ENCODE measurements at regions not wholly inside any gene's neighbourhood (a gene's known extent, or its start where the extent isn't known, plus 50 kb on each side); places are given as distances from the start of the nearest gene placed in this dataset.
"Not testable (repeated sequence)": the region's sequence is repeated elsewhere in the genome, so short reads cannot be mapped to it uniquely, and the experiment has no call there.

DNA sequence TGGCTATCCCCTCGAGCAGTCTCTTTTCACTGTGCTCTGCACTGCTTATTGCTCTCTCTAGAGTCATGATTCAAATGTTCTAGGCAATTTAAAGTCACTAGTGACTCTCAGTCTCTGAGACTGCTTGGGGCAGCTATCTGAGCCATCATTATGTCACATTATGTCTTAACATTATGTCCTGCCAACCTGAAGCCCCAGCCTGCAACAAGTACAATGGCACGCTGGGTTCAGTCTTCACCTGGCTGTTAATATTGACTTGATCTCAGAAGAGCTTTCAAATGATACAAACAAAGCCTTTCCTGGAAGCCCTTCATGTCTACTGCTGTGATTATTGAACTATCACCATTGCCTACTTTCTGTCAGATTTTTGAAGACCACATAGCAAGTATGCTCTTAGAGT, 128.1 kb upstream of the GRM7 start:
- no peak for DNase-seq (ENCODE audit: low read depth in 4 of 4, low spot score in 1 of 4)

DNA sequence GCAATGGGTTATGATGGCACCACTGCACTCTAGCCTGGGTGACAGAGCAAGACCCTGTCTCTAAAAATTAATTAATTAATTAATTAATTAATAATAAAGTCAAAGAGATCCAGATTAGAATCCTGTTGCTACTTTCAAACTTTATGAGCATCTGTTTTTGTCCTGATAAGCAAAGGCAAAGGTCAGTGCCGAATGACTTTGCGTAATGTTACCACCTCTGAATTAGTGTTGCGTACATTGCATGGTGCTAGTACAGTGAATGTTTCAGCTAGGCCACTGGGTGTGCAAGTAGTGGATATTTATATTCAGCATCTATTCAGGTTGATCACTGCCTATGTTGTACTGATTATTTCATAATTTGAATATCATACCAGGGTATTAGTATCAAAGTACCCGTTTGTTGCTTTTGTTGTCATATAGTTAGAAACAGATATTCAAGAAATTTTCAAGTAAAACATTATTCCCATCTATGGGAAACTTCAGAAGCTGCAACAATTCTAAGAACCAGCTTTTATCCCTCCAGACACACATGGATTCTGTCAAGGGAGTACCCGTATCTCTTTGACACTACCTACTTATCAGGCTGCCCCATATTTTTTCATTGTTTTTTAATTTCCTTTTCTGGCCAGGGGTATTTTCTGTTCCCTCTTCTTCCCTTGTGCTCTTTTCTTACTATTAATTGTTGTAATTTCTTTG, 127.1 kb upstream of the GRM7 start:
- no peak for DNase-seq (ENCODE audit: low read depth in 4 of 4, low spot score in 1 of 4)

DNA sequence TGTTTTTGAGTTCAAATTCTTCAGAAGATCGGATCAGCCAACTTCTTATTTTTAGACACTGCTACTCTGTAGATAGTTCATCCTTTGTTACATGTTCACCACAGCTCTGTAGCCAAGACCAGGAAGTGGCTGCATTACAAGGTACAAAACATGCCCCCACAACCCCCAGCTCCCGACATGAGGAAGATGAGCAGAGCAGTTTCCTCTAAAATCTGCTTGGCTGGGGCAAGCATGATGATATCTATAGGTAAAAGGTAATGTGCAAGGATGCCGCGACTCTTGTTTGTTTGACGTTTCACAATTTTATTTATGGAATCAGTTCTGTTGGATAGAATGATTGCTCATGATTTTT, 126.5 kb upstream of the GRM7 start:
- DNase-seq (ENCODE audit: low read depth in 4 of 4, low spot score in 1 of 4) = no peak

DNA sequence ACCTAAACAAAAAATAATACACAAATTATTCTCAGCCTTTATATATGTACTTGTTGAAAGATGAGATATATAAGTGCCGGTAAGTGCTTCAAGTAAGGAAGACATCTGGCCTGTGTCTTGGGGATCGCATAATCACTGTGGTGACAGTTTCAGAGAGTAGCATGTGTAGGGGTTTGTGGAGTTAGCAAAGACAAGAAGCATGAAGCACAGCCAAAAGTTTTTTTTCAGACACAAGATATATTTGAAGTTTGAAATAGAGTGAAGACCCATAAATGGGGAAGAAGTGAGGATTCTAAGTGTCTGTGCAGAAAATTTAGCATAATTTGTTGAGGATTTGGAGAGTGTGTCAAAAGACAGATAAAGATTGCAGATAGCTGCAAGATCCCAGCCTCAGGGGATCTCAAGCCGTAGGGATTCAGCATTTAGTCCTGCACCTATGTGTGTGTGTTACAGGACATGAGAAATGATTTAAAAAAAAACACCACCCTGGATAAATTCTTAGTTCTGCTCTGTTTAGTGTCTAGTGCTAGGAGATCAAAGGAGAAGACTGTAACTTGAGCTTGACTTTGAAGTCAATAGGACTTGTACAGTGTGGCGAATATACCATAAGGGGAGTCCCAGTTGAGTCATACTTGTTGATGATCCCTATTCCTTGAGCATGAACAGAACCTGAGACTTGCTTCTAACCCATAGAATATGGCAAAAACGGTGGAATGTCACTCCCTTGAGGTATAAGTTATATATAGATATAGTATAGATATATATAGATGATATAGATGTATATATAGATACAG, 123.9 kb upstream of the GRM7 start:
- no peak for DNase-seq (ENCODE audit: low read depth in 4 of 4, low spot score in 1 of 4)

DNA sequence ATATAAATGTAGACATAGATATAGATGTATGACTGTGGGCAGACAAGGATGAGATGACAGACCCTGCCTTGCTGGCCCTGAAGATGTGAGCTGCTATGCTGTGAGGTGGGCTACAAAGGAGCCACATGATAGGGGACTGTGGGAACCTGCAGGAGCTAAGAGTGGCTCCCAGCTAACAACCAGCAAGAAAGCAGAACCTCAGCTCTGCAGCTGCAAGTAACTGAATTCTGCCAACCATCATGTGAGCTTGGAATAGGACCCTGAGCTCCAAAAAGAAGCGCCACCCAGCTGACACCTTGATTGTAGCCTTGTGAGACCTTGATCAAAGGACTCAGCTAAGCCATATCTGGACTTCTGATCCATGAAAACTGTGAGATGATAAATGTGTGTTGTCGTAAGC, 123.3 kb upstream of the GRM7 start:
- no peak for DNase-seq (ENCODE audit: low read depth in 4 of 4, low spot score in 1 of 4)

DNA sequence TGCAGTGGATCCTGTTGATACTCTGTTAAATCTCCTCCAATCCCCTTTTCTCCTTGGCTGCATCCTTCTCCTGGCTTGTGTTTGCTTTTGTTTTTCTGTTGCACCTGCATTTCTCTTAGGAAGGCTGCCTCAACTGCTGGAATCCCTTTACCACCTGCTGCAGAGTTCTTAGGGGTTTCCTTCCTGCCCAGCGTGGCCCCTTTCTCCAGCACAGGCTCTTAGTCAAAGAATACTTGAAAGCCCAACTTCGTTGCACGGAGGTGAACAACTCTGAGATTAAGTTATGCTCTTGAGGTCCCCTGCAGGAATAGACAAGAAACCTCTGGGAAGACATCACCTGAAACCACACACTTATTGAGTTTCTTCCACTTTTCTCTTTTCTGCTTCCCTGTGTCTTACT, 121.6 kb upstream of the GRM7 start:
- no peak for DNase-seq (ENCODE audit: low read depth in 4 of 4, low spot score in 1 of 4)

DNA sequence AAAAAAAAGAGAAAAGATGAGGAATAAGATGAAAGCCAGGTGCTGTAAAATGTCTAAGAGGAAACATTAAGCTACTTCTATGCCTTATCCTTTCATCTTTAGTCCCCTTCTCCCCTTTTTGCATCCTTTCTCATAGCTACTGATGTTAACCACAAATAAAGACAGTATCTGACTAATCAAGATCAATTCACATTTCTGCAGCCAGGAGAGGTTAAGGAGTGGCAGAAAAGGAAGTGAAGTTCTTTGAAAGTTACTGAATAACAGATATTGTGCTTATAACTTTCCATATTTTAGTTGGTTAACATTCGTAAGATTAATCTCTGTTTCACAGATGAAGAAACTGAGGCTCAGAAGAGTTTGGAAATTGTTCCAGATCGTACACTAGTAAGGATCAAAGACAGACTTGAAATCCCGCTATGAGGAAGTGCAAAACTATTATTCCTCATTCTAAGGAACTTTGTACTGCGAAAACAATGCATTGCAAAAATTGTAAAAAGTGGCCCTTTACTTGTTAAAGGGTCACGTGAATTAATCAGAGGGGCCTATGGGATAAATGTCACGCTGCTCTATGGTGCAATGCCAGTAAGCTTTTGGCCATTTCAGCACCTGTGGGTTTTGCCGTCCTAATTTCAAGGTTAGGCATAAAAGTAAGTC, 117.7 kb upstream of the GRM7 start:
- no peak for DNase-seq (ENCODE audit: low read depth in 4 of 4, low spot score in 1 of 4)

DNA sequence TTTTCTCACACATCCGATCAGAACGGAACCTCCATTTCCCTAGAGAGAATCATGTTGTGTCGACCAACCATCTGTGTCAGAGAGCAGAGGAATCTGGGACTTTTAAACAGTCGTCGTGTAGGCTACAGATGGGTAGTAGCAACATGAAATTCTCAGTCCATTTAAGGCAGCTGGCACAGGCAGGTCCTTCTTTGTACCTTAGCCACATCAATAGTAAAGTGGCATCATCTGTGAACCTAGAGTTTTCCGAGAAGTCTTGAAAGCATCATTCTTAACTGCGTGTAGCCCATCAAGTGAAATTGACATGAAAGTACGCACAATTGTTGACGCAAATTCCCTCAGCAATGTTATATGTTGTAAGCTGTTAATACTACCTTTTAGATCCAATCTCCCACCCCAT, 114.5 kb upstream of the GRM7 start:
- DNase-seq (ENCODE audit: low read depth in 4 of 4, low spot score in 1 of 4) = no peak

DNA sequence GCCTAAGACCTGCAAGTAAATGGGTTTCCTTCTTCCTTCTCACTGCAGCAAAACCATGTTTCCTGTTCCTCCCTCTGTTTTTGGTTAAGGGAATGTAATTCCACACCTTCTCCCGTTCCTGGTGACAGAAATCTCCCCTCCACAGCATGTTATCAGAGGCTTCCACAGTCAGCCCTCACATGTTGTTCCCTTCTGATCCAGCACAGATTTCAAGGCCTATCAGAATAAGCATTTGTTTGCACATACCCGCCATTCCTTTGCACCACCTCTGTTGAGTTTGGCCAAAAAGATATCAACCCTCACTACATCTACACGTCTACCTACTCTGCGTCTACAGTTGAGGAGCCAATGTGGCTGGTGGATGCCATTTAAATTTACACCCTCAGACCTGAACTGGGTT, 113.9 kb upstream of the GRM7 start:
- no peak for DNase-seq (ENCODE audit: low read depth in 4 of 4, low spot score in 1 of 4)

DNA sequence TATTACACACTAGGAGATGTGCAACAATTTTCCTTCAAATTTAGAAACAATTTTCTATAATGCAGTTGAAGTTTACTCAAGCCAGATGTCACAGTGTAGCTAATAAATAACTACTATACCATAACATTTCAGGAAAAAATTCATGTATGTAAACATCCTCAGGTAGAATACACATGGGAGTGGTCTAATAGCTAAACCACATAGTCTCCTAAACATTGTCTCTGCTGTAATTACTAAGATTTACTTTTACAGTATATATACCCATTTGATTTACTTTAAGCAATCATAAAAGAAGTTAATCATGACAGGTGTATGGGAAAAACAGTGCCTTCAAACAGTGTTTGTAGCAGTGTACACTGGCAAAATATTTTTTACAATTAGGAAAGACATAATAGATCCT, 110.1 kb upstream of the GRM7 start:
- DNase-seq (ENCODE audit: low read depth in 4 of 4, low spot score in 1 of 4) = no peak

DNA sequence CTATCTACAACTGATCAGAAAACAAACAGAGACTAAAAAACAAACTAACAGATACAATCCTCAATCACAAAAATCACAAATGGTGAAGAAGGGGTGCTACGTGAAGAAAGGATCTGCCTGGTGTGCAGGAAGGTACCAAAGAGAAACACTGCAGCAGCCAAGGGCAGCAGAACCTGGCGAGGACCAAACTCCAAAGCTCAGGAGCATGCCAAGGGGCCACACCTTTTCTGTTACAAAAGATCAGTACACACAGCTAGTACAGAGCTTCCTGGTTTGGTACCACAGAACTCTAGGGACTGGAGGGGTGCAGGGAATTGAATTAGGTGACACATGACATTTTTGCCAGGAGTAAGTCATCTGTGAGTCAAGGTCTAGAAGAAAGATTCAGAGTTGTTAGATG, 107.4 kb upstream of the GRM7 start:
- DNase-seq (ENCODE audit: low read depth in 4 of 4, low spot score in 1 of 4) = no peak

DNA sequence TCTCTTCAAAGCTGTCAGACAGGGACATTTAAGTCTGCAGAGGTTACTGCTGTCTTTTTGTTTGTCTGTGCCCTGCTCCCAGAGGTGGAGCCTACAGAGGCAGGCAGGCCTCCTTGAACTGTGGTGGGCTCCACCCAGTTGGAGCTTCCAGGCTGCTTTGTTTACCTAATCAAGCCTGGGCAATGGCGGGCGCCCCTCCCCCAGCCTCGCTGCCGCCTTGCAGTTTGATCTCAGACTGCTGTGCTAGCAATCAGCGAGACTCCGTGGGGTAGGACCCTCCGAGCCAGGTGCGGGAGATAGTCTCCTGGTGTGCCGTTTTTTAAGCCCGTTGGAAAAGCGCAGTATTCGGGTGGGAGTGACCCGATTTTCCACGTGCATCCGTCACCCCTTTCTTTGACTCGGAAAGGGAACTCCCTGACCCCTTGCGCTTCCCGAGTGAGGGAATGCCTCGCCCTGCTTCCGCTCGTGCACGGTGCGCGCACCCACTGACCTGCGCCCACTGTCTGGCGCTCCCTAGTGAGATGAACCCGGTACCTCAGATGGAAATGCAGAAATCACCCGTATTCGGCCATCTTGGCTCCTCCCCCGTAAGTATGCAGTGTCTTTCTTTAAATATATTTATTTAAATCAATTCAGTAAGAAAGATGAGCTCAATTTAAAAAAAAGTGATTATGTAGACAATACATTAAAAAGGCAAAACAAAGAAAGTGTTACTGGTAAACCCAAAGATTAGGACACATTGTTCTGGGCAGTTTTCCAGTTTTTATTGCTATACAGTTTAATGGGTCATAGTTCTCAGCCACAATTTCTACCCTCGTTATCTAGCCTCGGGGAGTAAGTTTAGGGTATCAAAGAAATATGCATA, 91.2 kb upstream of the GRM7 start:
- not testable (repeated sequence) for DNase-seq (ENCODE audit: low read depth in 4 of 4, low spot score in 1 of 4)

DNA sequence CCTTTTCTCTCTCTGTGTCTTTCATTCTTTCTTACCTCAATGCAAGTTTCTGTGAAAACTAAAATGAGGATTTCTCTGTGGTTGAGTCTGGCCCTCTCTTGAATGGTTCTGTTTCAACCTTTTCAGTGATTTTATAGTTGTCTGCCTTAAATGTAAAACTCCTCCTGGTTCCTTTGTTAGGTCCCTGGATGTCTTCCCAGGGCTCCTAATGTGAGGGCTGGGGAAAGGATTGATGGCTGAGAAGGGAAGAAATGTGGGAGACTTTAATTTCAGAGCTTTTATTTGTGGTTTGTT, 90.6 kb upstream of the GRM7 start:
- no peak for DNase-seq (ENCODE audit: low read depth in 4 of 4, low spot score in 1 of 4)

DNA sequence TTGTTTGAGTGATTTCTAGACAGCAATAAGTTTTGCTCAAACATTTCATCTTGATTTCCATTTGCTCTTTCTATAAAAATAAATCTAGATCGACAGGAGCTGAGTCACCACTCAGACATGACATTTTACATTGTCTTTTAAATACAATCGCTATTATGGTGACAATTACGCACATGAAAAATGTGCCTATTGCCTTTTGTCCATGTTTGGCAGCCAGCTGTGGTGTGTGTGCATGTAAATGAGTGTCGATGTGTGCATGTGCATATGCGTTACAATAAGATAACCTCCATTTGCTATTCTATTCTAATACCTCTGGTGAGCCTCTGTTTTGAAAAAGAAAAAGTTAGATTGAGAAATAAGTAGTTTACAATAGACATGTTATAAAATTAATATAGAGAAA, 89.7 kb upstream of the GRM7 start:
- DNase-seq (ENCODE audit: low read depth in 4 of 4, low spot score in 1 of 4) = no peak

DNA sequence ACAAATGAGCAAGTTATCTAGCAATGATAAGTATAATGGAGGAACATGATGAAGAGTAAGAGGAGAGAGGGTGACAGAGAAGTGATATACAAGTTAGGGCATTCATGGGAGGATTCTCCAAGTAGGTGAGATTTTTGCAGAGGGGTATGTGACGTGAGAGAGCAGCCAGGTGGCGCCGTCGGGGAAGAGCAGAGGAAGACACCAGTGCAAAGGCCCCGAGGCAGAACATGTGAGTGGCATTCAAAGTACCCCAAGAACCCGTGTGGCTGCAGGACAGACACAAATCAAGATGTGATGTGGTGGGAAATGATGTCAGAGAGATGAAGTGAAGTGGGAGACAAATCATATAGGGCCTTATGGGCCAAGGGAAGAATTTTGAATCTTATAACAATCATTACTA, 81.8 kb upstream of the GRM7 start:
- DNase-seq (ENCODE audit: low read depth in 4 of 4, low spot score in 1 of 4) = no peak

DNA sequence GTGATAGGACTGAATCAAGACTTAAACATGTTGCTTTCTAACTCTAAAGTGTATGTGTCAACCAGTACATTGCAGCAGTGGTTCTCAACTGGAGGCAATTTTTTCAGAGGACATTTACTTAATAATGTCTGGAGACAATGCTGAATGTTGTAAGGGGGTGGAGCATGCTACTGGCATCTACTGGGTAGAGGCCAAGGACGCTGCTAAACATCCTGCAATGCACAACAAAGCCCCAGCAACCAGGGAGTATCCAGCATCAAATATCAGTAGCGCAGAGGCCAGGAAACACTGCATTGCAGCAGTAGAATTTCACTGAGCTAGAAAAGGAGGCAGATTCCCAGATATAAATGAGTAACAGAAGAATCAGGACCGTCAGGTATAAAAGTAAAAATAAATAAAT, 79.8 kb upstream of the GRM7 start:
- DNase-seq (ENCODE audit: low read depth in 4 of 4, low spot score in 1 of 4) = no peak

DNA sequence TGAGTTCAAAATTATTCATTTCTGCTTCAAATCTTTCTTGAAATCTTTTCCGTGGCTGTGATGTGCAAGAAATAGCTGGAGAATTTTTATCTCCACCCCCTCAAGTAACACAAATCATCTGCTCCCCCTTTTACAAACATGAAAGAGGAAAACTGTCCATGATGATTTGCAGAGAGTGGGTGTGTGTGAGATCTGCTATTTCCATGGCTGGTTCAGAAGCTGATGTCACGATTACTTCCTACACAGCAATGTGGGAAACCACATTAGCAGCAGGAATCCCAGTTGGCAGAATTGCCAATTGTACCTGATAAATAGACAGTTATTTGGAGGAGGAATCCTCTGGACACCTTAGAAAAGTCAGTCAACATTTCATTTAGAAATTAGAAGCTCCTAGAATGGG, 75.2 kb upstream of the GRM7 start:
- DNase-seq (ENCODE audit: low read depth in 4 of 4, low spot score in 1 of 4) = no peak

DNA sequence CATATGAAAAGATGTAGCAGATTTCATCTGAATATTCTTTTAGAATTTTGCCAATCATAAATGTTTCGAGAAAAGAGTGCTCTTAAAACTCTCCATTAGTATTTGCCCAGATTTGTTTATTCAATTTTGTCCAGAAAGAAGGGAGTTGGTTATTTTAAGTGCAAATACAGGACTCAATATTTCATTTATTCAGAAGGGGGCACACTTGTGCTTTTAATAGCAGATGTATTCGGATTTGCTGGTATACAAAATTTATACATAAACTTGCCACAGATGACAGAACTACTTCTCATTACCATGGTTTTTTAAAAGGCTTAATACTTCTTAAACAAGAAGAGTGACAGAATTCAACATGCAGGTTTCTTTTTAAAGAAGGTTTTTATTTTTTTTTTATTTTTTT, 69.8 kb upstream of the GRM7 start:
- DNase-seq (ENCODE audit: low read depth in 4 of 4, low spot score in 1 of 4) = no peak

DNA sequence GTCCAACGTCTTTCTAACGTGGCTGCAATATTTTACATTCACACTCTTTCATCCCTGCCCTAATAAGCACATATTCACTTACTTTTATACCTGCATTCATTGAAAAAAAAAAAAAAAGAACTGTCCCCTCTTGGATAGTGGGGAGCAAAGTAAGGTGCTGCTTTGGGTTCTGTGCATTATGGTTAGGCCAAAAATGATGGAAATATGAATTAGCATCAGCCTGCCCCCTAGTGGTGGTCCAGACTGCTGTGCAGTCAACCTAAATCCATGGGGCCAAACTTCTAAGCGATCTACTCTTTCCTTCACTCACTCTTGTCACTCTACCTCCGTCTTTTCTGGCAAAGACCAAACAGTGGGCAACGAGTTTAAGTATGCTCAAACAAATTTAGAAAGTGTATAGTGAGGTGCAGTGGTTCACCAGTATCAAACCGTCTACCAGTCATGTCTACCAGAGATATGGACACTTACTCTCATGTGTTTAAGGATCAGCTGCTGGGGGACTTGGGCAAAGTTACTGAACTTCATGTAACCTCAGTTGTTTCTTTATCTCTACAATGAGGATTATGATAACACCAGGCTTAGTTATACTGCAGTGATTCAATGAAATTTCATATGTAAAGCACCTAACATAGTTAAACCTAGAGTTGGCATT, 61.5 kb upstream of the GRM7 start:
- peak; percentile 1 to 8 (median 6) for DNase-seq (ENCODE audit: low read depth in 4 of 4, low spot score in 1 of 4)

DNA sequence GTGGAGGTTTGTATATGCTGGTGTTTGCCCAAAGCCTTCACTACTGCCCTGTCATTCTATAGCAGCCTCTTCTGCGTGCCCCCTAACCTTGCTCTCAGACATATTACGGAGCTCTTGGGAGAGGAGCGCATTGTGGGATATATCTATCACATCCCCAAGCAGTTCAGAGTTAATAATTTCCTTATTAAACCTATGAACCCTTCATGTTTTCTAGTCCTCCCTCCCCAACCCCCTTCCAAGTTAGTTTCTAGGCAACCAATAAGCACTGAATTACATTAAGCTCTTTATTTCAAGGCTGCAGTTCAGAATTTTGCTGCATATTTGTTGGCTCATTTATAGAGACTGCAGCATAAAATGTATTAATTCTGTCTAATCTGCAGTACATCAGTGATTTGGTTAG, 57.3 kb upstream of the GRM7 start:
- no peak for DNase-seq (ENCODE audit: low read depth in 4 of 4, low spot score in 1 of 4)

DNA sequence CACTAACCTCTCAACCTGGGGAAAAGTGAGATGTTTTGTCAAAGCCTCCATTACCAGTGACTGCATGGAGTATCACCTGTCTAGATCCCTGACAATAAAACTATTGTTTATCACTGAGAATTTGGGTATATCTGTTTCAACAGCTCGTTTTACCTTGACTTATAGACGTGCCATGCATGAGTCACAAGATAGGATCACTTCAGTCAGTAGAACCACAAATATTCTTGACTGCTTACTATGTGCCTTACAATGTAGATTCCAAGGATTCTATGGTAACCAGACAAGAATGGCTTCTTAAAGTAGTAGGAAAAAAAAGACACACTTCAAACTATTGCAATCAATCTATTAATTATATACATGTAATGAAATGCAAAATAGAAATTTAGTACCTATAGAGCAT, 55.7 kb upstream of the GRM7 start:
- no peak for DNase-seq (ENCODE audit: low read depth in 4 of 4, low spot score in 1 of 4)
